GM12878 (cell line): ENCODE measurements at regions not wholly inside any gene's neighbourhood (a gene's known extent, or its start where the extent isn't known, plus 50 kb on each side); places are given as distances from the start of the nearest gene placed in this dataset.

Source experiments
- ATAC-seq: fragments of 200-7000 bp; cut with Tn5 transposase; 3 replicates; pipeline ENCODE4 v1.9.1; 2020; ENCODE audit warnings: mild to moderate bottlenecking, moderate library complexity
- BruUV-seq: library from RNA; stranded (reverse); fragments of 400-500 nt; replicated peaks from 2 replicates; lab custom pipeline; 2021; lab: Mats Ljungman, UMichigan
- CTCF ChIA-PET: fragments of 300-600 bp; sonication (Branson Sonifier 250); formaldehyde crosslinking; extraction: SDS; loops from one replicate; lab custom pipeline; 2021; ENCODE audit warnings: inconsistent platforms; lab: Yijun Ruan, JAX
- POLR2A ChIA-PET: fragments of 350-600 bp; formaldehyde crosslinking; extraction: SDS; loops from one replicate; lab custom pipeline; 2021; ENCODE audit warnings: inconsistent platforms; lab: Charles Lee
- RAD21 ChIA-PET: fragments of 300-600 bp; sonication (Branson Sonifier 250); formaldehyde crosslinking; loops from one replicate; lab custom pipeline; 2023; ENCODE audit warnings: antibody characterized with exemption; ENCODE audit not compliant: unreplicated experiment; lab: Charles Lee
- SMC1A ChIA-PET: fragments of 300-600 bp; sonication (Branson Sonifier 250); formaldehyde crosslinking; loops from one replicate; lab custom pipeline; 2023; ENCODE audit not compliant: unreplicated experiment, uncharacterized antibody; lab: Charles Lee
- DNase-seq: peaks from one replicate; pipeline ENCODE4 v3.0.0-alpha.2; 2011; ENCODE audit warnings: low read depth, low spot score
- FAIRE-seq: peaks from 3 replicates; lab custom pipeline; 2011; peaks lifted over from hg19 to GRCh38; lab: Jason Lieb, UNC
- H2AFZ ChIP-seq: 2 replicates; pipeline ENCODE4 v1.6.0; 2011; ENCODE audit warnings: low read depth, low read length, control low read depth; ENCODE audit not compliant: control insufficient read depth
- H3K27ac ChIP-seq: 2 replicates; pipeline ENCODE4 v1.5.1; 2011; ENCODE audit warnings: control low read depth; ENCODE audit not compliant: control insufficient read depth, insufficient read depth
- H3K27me3 ChIP-seq, 2 experiments: replicated peaks in 1 of 2; 2 replicates each; pipeline versions ENCODE4 v1.6.0 to v1.6.1; 2011; ENCODE audit warnings: low read length in 1 of 2; ENCODE audit not compliant: control insufficient read depth in 2 of 2, insufficient read depth in 2 of 2
- H3K36me3 ChIP-seq, 2 experiments: 2 replicates each; pipeline ENCODE4 v1.5.1; 2011; ENCODE audit warnings: low read length in 1 of 2; ENCODE audit not compliant: control insufficient read depth in 2 of 2, insufficient read depth in 2 of 2
- H3K4me1 ChIP-seq: 2 replicates; pipeline ENCODE4 v1.6.1; 2011; ENCODE audit warnings: mild to moderate bottlenecking, low read length, moderate library complexity, mixed read lengths; ENCODE audit not compliant: control insufficient read depth, insufficient read depth
- H3K4me2 ChIP-seq: 2 replicates; pipeline ENCODE4 v1.6.0; 2011; ENCODE audit warnings: control low read depth; ENCODE audit not compliant: control insufficient read depth, insufficient read depth
- H3K4me3 ChIP-seq: fragments of 200-600 bp; sonication (generic); 2 replicates; pipeline ENCODE4 v1.5.1; 2016
- H3K79me2 ChIP-seq: 2 replicates; pipeline ENCODE4 v1.6.0; 2011; ENCODE audit warnings: low read length; ENCODE audit not compliant: control insufficient read depth, insufficient read depth
- H3K9ac ChIP-seq: 2 replicates; pipeline ENCODE4 v1.8.0; 2011; ENCODE audit warnings: low read length, control low read depth, mixed read lengths; ENCODE audit not compliant: control insufficient read depth, insufficient read depth
- H3K9me3 ChIP-seq: replicated peaks from 3 replicates; pipeline ENCODE4 v1.5.1; 2011; ENCODE audit warnings: mild to moderate bottlenecking, low read length; ENCODE audit not compliant: control insufficient read depth, insufficient read depth
- H4K20me1 ChIP-seq: 2 replicates; pipeline ENCODE4 v1.6.0; 2011; ENCODE audit not compliant: control insufficient read depth, insufficient read depth
- BHLHE40 ChIP-seq, 2 experiments: fragments of 450-650 bp in 1 of 2; IDR thresholded peaks; 2 replicates each; pipeline ENCODE4 v1.6.1; 2011 to 2017; ENCODE audit warnings: low read depth in 2 of 2, borderline replicate concordance in 1 of 2, improper control_type of control experiment in 1 of 2, low read length in 1 of 2, mild to moderate bottlenecking in 1 of 2
- CBX3 ChIP-seq: fragments of 200-600 bp; sonication (generic); IDR thresholded peaks from 2 replicates; pipeline ENCODE4 v1.6.1; 2016; ENCODE audit warnings: low read depth, borderline replicate concordance
- CBX5 ChIP-seq: sonication (generic); IDR thresholded peaks from 2 replicates; pipeline ENCODE4 v1.6.1; 2016; ENCODE audit warnings: low read depth, moderate library complexity, mild to moderate bottlenecking, inconsistent platforms
- NBN ChIP-seq: fragments of 450-650 bp; IDR thresholded peaks from 2 replicates; pipeline ENCODE4 v1.6.1; 2016
- RBBP5 ChIP-seq: fragments of 200-600 bp; sonication (generic); conservative IDR thresholded peaks from 2 replicates; pipeline ENCODE4 v1.6.1; 2016
- STAT1 ChIP-seq: fragments of 450-650 bp; conservative IDR thresholded peaks from 2 replicates; pipeline ENCODE4 v1.6.1; 2014; ENCODE audit warnings: antibody characterized with exemption, mild to moderate bottlenecking
- SUPT20H ChIP-seq: IDR thresholded peaks from 2 replicates; pipeline ENCODE4 v1.6.1; 2011; ENCODE audit warnings: low read depth, mild to moderate bottlenecking, low read length, moderate library complexity, borderline replicate concordance; ENCODE audit not compliant: control insufficient read depth
- ZNF384 ChIP-seq: IDR thresholded peaks from 2 replicates; pipeline ENCODE4 v1.6.1; 2012; ENCODE audit warnings: low read depth, mild to moderate bottlenecking, low read length, improper control_type of control experiment, borderline replicate concordance
- WGBS: methylation state at CpG from one replicate; pipeline ENCODE4 v1.1.6; 2016; ENCODE audit warnings: low lambda C conversion rate; ENCODE audit not compliant: insufficient replicate concordance, insufficient coverage; ENCODE audit errors: missing lambda C conversion rate; 5-methylcytosine and 5-hydroxymethylcytosine counted together
- in situ Hi-C: fragments of 300-500 bp; cut with MboI; formaldehyde crosslinking; loops from 9 replicates; pipeline ENCODE4 v1.14.3; 2018; ENCODE audit warnings: mixed read lengths
- intact Hi-C: fragments of 100-400 bp; cut with micrococcal nuclease; formaldehyde crosslinking; loops from one replicate; pipeline ENCODE4 v1.14.2; 2022; ENCODE audit not compliant: unreplicated experiment
- TF ChIP-seq, protein P1 (sequence below): fragments of 450-650 bp; conservative IDR thresholded peaks from 2 replicates; pipeline ENCODE4 v1.6.1; 2017; ENCODE audit warnings: mild to moderate bottlenecking, moderate library complexity

DNA sequence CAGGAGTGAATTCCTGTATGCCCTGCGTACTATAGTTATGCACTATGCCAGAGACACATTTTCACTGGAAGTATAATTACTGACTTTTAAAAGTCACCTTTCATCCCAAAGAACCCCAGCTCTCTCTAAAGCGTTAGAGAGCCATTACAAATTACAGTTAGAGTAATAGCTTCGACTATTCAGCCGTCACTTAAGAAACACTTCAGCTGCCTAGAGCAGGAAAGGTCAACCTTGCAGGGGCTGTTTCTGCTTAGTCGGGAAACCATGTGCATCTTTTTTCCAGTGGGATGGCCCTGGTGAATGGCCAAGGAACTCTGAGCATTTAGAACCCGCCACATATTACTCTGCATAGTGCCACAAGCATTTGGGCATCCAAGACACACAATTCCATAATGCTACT, 235.9 kb downstream of the ARRDC4 start:
- no peaks in the 10 kb centered on the region for H3K9me3 ChIP-seq
- no peak for TF ChIP-seq BHLHE40 (IDR thresholded peaks at IDR 0.05; ENCODE audit: borderline replicate concordance in 1 of 2, low read depth in 2 of 2, low read length in 1 of 2)
- no peak for TF ChIP-seq STAT1
- TF ChIP-seq CBX3 = no peak
- TF ChIP-seq CBX5 = no peak
- no peak for TF ChIP-seq ZNF384
- no peak for TF ChIP-seq SUPT20H
- no peak for TF ChIP-seq NBN
- TF ChIP-seq RBBP5 = no peak
- TF ChIP-seq, protein P1, sequence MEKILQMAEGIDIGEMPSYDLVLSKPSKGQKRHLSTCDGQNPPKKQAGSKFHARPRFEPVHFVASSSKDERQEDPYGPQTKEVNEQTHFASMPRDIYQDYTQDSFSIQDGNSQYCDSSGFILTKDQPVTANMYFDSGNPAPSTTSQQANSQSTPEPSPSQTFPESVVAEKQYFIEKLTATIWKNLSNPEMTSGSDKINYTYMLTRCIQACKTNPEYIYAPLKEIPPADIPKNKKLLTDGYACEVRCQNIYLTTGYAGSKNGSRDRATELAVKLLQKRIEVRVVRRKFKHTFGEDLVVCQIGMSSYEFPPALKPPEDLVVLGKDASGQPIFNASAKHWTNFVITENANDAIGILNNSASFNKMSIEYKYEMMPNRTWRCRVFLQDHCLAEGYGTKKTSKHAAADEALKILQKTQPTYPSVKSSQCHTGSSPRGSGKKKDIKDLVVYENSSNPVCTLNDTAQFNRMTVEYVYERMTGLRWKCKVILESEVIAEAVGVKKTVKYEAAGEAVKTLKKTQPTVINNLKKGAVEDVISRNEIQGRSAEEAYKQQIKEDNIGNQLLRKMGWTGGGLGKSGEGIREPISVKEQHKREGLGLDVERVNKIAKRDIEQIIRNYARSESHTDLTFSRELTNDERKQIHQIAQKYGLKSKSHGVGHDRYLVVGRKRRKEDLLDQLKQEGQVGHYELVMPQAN = no peak
- H4K20me1 ChIP-seq = no peaks in the 10 kb centered on the region
- ATAC-seq (no peak), DNase-seq (no peak), FAIRE-seq (no peak)
- 26% methylated on average over 6 of the region's 6 CpGs for WGBS
- intact Hi-C loops (no loop called here), in situ Hi-C loops (no loop called here)
- ChIA-PET SMC1A (no interaction called here), CTCF (no interaction called here), POLR2A (no interaction called here), RAD21 (no interaction called here)
- no peak overlapping the region for H3K4me2 ChIP-seq
- H2AFZ ChIP-seq = no peak overlapping the region
- H3K27ac ChIP-seq = no peak overlapping the region
- H3K36me3 ChIP-seq = no peaks in the 10 kb centered on the region
- no peak overlapping the region for H3K9ac ChIP-seq
- H3K79me2 ChIP-seq = no peaks in the 10 kb centered on the region
- BruUV-seq = no TSS peak
- H3K27me3 ChIP-seq = no peaks in the 10 kb centered on the region
- no peaks in the 10 kb centered on the region for H3K4me1 ChIP-seq
- no peak overlapping the region for H3K4me3 ChIP-seq
